ENCODE measurements at regions not wholly inside any gene's neighbourhood (a gene's known extent, or its start where the extent isn't known, plus 50 kb on each side); places are given as distances from the start of the nearest gene placed in this dataset.

DNA sequence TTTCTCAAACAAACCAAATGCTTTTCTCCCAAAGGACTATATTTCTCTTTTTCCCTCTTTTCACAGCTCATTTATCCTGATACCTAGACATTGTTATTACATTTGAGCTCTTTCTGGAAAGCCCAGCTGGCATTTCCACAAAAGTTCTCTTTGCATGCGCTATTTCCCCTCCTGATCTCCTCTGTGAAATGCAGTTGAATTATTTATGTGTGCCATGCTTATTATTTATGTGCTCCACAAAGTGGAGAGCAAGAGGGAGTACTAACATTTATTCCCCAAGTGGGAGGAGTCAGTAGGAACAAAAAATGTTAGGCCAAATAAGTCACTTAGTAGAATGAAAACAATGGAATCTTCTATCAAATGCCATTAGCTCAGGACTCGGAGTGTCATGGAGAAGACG lies 626.6 kb upstream of the IGFBP7 start:
- TF ChIP-seq CTCF (IDR thresholded peaks at IDR 0.05; ENCODE audit: extremely low read depth in 1 of 2, insufficient read depth in 1 of 2, low read depth in 1 of 2, low read length in 2 of 2) (no peak), EZH2 (IDR thresholded peaks at IDR 0.05; ENCODE audit: borderline replicate concordance, low read depth, low read length, severe bottlenecking) (no peak), POLR2A (IDR thresholded peaks at IDR 0.05; ENCODE audit: low read depth, low read length) (no peak), POLR2AphosphoS5 (IDR thresholded peaks at IDR 0.05; ENCODE audit: insufficient read depth, low read depth, low read length) (no peak), FOS (IDR thresholded peaks at IDR 0.05; ENCODE audit: borderline replicate concordance, insufficient read depth, low read length) (no peak), GATA2 (IDR thresholded peaks at IDR 0.05; ENCODE audit: insufficient read depth, insufficient read length, low read depth, low read length) (no peak), MAX (IDR thresholded peaks at IDR 0.05; ENCODE audit: insufficient read depth, insufficient read length) (no peak)

All from endothelial cell of umbilical vein (primary cell).